SK-N-DZ (cell line): ENCODE measurements at regions not wholly inside any gene's neighbourhood (a gene's known extent, or its start where the extent isn't known, plus 50 kb on each side); places are given as distances from the start of the nearest gene placed in this dataset.
"Not testable (repeated sequence)": the region's sequence is repeated elsewhere in the genome, so short reads cannot be mapped to it uniquely, and the experiment has no call there.

Experiments used
- DNase-seq: peaks from one replicate; pipeline ENCODE4 v3.0.0-alpha.2; 2015; ENCODE audit warnings: low spot score

- no peak for DNase-seq
Observed at GRCh38 chr7:19537942-19538401, 170.9 kb downstream of the POLR1F start.

GRCh38 chr7:19533266-19533665 is 175.6 kb downstream of the POLR1F start:
- no peak for DNase-seq

- DNase-seq = no peak
Observed at GRCh38 chr7:19530852-19531251, 178.0 kb downstream of the POLR1F start.

- no peak for DNase-seq
Observed at GRCh38 chr7:19530261-19530660, 178.6 kb downstream of the POLR1F start.

GRCh38 chr7:19526639-19527038 is 182.2 kb downstream of the POLR1F start:
- no peak for DNase-seq

GRCh38 chr7:19522486-19522885 is 186.4 kb downstream of the POLR1F start:
- DNase-seq = no peak

GRCh38 chr7:19520392-19520791 is 188.4 kb downstream of the POLR1F start:
- DNase-seq = no peak

- DNase-seq = no peak
Observed at GRCh38 chr7:19519443-19520021, 189.3 kb downstream of the POLR1F start.

- not testable (repeated sequence) for DNase-seq
Observed at GRCh38 chr7:19517546-19517945, 191.3 kb downstream of the POLR1F start.

- DNase-seq = no peak
Observed at GRCh38 chr7:19508821-19509220, 200.0 kb downstream of the POLR1F start.

GRCh38 chr7:19508124-19508523 is 200.7 kb downstream of the POLR1F start:
- no peak for DNase-seq

- peak; percentile 21 for DNase-seq
Observed at GRCh38 chr7:19491821-19492452, 216.9 kb downstream of the POLR1F start.

GRCh38 chr7:19491371-19491770 is 217.5 kb downstream of the POLR1F start:
- no peak for DNase-seq

- DNase-seq = no peak
Observed at GRCh38 chr7:19489162-19489820, 219.5 kb downstream of the POLR1F start.

- DNase-seq = no peak
Observed at GRCh38 chr7:19488056-19488455, 220.8 kb downstream of the POLR1F start.

- no peak for DNase-seq
Observed at GRCh38 chr7:19482628-19483027, 226.2 kb downstream of the POLR1F start.

- DNase-seq = no peak
Observed at GRCh38 chr7:19480383-19480782, 228.5 kb downstream of the POLR1F start.

GRCh38 chr7:19470031-19470430 is 238.8 kb downstream of the POLR1F start:
- DNase-seq = no peak

GRCh38 chr7:19465861-19466260 is 243.0 kb downstream of the POLR1F start:
- DNase-seq = no peak

- DNase-seq = no peak
Observed at GRCh38 chr7:19464751-19465150, 244.1 kb downstream of the POLR1F start.

- DNase-seq = no peak
Observed at GRCh38 chr7:19464241-19464640, 244.6 kb downstream of the POLR1F start.

- no peak for DNase-seq
Observed at GRCh38 chr7:19463581-19463980, 245.3 kb downstream of the POLR1F start.

GRCh38 chr7:19455623-19456022 is 253.2 kb downstream of the POLR1F start:
- no peak for DNase-seq
